DOHH2 (cell line): ENCODE measurements at regions not wholly inside any gene's neighbourhood (a gene's known extent, or its start where the extent isn't known, plus 50 kb on each side); places are given as distances from the start of the nearest gene placed in this dataset.

Source experiments
- EZH2phosphoT487 ChIP-seq: fragments of 200-600 bp; sonication (generic); IDR thresholded peaks from 2 replicates; pipeline ENCODE4 v1.6.1; 2017; ENCODE audit warnings: borderline replicate concordance, mild to moderate bottlenecking, antibody characterized with exemption, low read length, moderate library complexity, mixed read lengths
- TF ChIP-seq, protein P1 (sequence below): fragments of 200-600 bp; sonication (generic); IDR thresholded peaks from one replicate; pipeline ENCODE4 v1.5.1; 2014; ENCODE audit warnings: antibody characterized with exemption, mild to moderate bottlenecking, low read depth, low read length; ENCODE audit not compliant: poor library complexity, severe bottlenecking

DNA sequence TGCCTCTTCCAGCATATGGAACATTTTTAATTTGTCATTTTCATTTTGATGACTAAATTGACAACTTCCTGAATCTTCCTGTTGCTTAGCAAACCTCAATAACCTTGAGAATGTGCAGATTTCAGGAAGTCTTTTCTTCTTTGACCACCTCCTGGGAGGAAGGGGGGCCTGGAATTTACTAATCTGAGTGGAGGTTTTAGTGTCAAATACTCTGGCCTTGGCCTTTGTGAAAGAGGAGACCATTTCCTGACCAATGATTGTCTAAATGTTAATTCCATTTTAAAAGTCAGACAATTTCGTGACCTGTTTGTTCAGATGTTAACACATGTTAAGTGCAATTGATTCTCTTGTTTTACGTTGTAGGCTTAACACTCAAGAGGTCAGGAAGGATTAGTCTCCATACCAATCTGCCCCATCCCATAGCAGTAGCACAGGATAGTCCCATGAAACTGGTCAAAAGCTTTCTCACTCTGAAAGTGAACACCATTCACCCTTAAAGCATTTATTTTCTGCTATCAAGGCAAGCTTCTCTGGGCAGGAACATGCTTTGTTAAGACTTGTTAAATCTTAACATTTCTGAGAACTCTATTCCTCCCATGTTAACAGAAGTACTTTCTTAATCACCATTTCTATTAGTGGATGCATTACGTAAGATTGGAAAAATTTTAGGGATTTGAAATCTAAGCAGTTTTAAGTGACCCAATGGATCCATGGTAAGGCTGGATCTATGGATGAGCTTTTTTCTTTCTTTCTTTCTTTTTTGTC lies 219.6 kb downstream of the RND3 start:
- TF ChIP-seq, protein P1, sequence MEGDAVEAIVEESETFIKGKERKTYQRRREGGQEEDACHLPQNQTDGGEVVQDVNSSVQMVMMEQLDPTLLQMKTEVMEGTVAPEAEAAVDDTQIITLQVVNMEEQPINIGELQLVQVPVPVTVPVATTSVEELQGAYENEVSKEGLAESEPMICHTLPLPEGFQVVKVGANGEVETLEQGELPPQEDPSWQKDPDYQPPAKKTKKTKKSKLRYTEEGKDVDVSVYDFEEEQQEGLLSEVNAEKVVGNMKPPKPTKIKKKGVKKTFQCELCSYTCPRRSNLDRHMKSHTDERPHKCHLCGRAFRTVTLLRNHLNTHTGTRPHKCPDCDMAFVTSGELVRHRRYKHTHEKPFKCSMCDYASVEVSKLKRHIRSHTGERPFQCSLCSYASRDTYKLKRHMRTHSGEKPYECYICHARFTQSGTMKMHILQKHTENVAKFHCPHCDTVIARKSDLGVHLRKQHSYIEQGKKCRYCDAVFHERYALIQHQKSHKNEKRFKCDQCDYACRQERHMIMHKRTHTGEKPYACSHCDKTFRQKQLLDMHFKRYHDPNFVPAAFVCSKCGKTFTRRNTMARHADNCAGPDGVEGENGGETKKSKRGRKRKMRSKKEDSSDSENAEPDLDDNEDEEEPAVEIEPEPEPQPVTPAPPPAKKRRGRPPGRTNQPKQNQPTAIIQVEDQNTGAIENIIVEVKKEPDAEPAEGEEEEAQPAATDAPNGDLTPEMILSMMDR: no peak
- TF ChIP-seq EZH2phosphoT487: no peak
